ENCODE measurements at regions not wholly inside any gene's neighbourhood (a gene's known extent, or its start where the extent isn't known, plus 50 kb on each side); places are given as distances from the start of the nearest gene placed in this dataset.

- TF ChIP-seq ATF3 (CRISPR knock-in tag; conservative IDR thresholded peaks at IDR 0.05) = no peak
- TF ChIP-seq ESRRA (CRISPR knock-in tag; IDR thresholded peaks at IDR 0.05; ENCODE audit: borderline replicate concordance) = no peak
- no peak for TF ChIP-seq ZNF263 (CRISPR knock-in tag; IDR thresholded peaks at IDR 0.05; ENCODE audit: low read depth)
- no peak for TF ChIP-seq NR1H2 (CRISPR knock-in tag; IDR thresholded peaks at IDR 0.05)
- no peak for TF ChIP-seq STAT6 (CRISPR knock-in tag; conservative IDR thresholded peaks at IDR 0.05; ENCODE audit: low read depth)
- no peak for TF ChIP-seq CTCF (IDR thresholded peaks at IDR 0.05)
Measured at GRCh38 chr1:14392161-14392858, 206.2 kb upstream of the KAZN start.
